Fibroblast of mammary gland (primary cell): ENCODE measurements at regions not wholly inside any gene's neighbourhood (a gene's known extent, or its start where the extent isn't known, plus 50 kb on each side); places are given as distances from the start of the nearest gene placed in this dataset.
"Not testable (repeated sequence)": the region's sequence is repeated elsewhere in the genome, so short reads cannot be mapped to it uniquely, and the experiment has no call there.

ENCODE experiments used
- DNase-seq: peaks from one replicate; pipeline ENCODE4 v3.0.0-alpha.2; 2010; ENCODE audit warnings: low read depth
- H3K4me3 ChIP-seq: 2 replicates; pipeline ENCODE4 v1.5.1; 2011; ENCODE audit warnings: low read depth, mild to moderate bottlenecking, low read length, moderate library complexity; ENCODE audit not compliant: control insufficient read depth
- TF ChIP-seq, protein P1 (sequence below): conservative IDR thresholded peaks from 2 replicates; pipeline ENCODE4 v1.5.1; 2011; ENCODE audit warnings: low read depth, low read length, inconsistent platforms; ENCODE audit not compliant: control insufficient read depth, insufficient read depth

DNA sequence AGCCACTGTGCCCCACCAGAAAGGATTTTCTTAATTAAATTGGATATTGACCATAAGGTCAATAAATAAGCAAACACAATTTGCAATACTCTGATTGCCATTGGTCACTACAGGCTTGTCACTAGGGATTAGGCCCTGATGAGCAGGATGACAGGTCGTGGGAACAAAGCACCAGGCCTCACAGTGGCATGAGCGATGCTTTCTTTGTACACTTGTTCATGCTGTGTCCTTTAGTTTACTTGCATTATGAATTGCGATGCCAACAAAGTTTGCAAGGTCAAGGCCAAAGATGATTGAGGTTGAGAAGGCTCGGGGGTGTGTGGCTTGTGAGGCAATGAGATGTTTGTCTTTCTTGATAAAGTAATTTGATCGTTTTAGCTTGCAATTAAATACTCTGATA is 136.0 kb downstream of the TTC8 start:
- no peak for DNase-seq
- H3K4me3 ChIP-seq = no peak overlapping the region
- TF ChIP-seq, protein P1, sequence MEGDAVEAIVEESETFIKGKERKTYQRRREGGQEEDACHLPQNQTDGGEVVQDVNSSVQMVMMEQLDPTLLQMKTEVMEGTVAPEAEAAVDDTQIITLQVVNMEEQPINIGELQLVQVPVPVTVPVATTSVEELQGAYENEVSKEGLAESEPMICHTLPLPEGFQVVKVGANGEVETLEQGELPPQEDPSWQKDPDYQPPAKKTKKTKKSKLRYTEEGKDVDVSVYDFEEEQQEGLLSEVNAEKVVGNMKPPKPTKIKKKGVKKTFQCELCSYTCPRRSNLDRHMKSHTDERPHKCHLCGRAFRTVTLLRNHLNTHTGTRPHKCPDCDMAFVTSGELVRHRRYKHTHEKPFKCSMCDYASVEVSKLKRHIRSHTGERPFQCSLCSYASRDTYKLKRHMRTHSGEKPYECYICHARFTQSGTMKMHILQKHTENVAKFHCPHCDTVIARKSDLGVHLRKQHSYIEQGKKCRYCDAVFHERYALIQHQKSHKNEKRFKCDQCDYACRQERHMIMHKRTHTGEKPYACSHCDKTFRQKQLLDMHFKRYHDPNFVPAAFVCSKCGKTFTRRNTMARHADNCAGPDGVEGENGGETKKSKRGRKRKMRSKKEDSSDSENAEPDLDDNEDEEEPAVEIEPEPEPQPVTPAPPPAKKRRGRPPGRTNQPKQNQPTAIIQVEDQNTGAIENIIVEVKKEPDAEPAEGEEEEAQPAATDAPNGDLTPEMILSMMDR = no peak

DNA sequence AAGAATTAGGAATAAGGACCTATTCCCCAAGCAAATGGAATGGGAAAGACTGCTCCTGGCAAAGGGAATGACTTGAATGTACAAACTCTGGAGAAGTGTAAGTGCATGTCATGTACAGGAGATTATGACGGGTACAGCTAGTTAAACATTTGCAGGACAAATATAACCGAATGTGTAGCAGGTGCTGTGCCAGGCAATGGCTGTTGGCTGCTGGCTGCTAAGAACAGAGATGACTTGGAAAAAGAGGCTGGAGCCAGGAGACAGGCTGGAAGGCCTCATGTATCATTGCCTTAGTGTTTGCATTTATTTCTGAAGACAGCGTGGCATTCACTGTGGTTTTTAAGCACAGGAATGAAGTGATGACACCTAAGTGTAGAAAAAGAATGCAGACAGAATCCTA is 136.8 kb downstream of the TTC8 start:
- TF ChIP-seq, protein P1 = no peak
- H3K4me3 ChIP-seq = no peak overlapping the region
- DNase-seq = no peak

DNA sequence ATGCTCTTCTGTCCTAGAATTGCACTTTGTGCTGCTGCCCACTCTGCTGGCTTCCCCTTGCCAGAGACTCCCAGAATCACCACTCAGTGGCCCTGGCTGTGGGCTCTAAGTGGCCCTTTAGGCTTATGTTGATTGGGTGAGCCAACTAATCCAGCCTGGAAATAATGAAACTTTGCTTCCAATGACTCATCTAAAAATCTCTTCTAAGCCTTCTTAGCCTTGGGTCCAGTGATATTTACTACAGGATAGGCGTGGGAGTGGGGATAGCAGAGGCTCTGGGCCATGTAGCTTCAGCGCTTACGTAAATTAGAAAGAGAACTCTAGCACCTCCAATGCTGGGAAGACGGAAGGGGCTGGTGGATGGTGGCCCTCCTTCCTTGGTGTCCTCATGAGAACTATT is 137.9 kb downstream of the TTC8 start:
- TF ChIP-seq, protein P1 = no peak
- H3K4me3 ChIP-seq = no peak overlapping the region
- DNase-seq = peak; percentile 62

DNA sequence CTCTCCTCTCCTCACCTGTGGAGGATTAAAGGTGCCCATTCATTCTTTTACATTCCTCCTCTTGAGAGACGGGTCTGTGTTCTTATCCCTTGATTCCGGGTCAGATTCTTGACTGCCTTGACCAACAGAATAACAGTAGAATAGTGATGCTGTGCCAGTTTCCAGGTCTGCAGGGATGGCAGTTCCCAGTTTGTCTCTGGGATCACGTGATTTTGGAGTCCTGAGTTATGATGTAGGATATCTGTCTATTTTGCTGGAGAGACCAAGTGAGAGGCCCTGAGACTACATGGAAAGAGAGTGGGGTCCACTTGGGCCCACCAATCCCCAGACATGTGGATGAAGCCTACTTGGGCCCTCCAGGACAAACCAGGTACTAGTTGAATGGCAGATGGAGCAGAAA is 142.8 kb downstream of the TTC8 start:
- TF ChIP-seq, protein P1 = no peak
- no peak for DNase-seq
- no peak overlapping the region for H3K4me3 ChIP-seq

DNA sequence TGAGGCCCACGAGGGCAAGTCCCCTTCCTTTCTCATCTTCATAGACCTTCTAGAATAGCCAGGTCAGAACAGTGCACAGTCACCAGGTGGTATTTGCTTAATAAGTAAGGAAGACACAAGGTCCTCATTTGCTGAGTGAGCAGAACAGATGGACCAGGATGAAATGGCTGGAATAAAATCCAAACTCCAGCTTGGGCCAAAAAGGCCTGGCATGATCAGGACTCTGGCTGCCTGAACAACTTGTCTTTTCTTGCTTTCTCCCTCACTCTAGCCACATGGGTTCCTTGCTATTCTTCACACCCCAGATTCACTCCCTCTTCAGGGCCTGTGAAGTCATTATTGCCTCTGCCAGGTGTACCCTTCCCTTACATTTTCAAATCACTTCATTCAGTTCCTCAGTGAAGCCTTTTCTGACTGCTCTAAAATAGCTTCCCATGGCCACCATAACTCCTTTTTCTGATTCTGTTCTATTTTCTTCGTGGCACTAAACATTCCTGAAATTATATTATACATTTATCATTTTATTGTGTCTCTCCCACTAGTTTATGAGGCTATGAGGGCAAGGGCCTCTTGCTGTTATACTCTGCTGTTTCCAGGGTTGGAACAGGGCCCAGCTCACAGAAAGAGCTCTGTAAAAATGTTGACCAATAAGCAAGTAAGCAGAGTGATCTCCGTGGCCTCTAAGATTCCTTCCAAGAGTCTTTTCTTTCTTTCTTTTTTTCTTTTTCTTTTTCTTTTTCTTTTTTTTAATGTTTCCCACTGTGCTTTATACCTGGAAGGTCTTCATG is 150.8 kb downstream of the TTC8 start:
- TF ChIP-seq, protein P1 = no peak
- no peak overlapping the region for H3K4me3 ChIP-seq
- DNase-seq = no peak

DNA sequence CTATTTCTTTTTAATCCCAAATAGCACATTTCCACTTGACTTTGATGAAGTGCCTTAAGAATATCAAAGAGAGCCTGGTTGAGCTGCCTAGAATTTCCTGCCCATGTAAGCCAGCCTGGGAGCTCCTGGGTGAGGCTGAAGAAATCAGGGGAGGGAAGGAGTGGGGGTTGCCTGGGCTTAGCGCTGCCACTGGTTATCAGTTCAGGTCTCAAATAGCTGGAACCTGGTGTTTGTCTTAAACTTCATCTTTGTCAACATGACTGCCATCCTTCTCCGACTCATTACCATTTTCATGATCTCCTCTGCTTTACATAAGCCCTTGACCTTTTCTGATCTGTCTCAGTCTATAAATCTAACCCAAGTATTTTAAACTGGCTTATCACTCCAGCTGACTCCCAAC is 151.5 kb downstream of the TTC8 start:
- TF ChIP-seq, protein P1 = no peak
- no peak for DNase-seq
- H3K4me3 ChIP-seq = no peak overlapping the region

DNA sequence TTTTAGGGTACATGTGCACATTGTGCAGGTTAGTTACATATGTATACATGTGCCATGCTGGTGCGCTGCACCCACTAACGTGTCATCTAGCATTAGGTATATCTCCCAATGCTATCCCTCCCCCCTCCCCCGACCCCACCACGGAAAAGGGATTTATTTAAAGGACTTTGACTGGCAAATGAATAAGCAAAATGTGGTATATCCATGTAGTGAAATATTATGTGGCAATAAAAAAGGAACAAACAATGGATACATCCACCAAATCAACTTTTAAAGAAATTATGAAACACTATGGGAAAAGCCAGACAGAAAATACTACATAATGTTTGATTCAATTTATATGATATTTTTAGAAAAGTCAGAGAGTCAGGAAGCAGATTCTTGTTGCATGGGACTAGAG is 156.5 kb downstream of the TTC8 start:
- H3K4me3 ChIP-seq, DNase-seq: not testable (repeated sequence)
